Spleen (tissue), 11 donors: ENCODE measurements at regions not wholly inside any gene's neighbourhood (a gene's known extent, or its start where the extent isn't known, plus 50 kb on each side); places are given as distances from the start of the nearest gene placed in this dataset.
"Not testable (repeated sequence)": the region's sequence is repeated elsewhere in the genome, so short reads cannot be mapped to it uniquely, and the experiment has no call there.

ENCODE experiments used
- DNase-seq: peaks from one replicate; pipeline ENCODE4 v3.0.0-alpha.2; 2020
- H3K27ac ChIP-seq, 8 donors: fragments of 200-600 bp; sonication (generic) in 7 of 8; 1 replicate in 4 of 8; 2 replicates in 4 of 8; pipeline versions ENCODE4 v1.5.0 to v1.8.0; 2016 to 2021; ENCODE audit warnings: inconsistent platforms in 4 of 8, mild to moderate bottlenecking in 4 of 8, moderate library complexity in 1 of 8
- H3K27me3 ChIP-seq, 7 donors: fragments of 200-600 bp; sonication (generic) in 6 of 7; replicated peaks in 1 of 7; 1 replicate in 4 of 7; 2 replicates in 3 of 7; pipeline versions ENCODE4 v1.5.0 to v1.8.0; 2016 to 2021; ENCODE audit warnings: inconsistent platforms in 3 of 7, mild to moderate bottlenecking in 1 of 7
- H3K36me3 ChIP-seq, 6 donors: fragments of 200-600 bp; sonication (generic) in 5 of 6; 1 replicate in 4 of 6; 2 replicates in 2 of 6; pipeline versions ENCODE4 v1.5.0 to v1.8.0; 2016 to 2021; ENCODE audit warnings: inconsistent platforms in 2 of 6
- H3K4me1 ChIP-seq, 6 donors: fragments of 200-600 bp; sonication (generic) in 5 of 6; 1 replicate in 3 of 6; 2 replicates in 3 of 6; pipeline versions ENCODE4 v1.5.0 to v1.8.0; 2016 to 2021; ENCODE audit warnings: inconsistent platforms in 3 of 6
- H3K4me3 ChIP-seq, 8 donors: fragments of 200-600 bp; sonication (generic) in 7 of 8; 1 replicate in 4 of 8; 2 replicates in 4 of 8; pipeline versions ENCODE4 v1.5.0 to v1.8.0; 2016 to 2021; ENCODE audit warnings: inconsistent platforms in 4 of 8, mild to moderate bottlenecking in 4 of 8, moderate library complexity in 2 of 8
- H3K9me3 ChIP-seq, 8 donors: fragments of 200-600 bp; sonication (generic) in 7 of 8; 1 replicate in 4 of 8; 2 replicates in 4 of 8; pipeline versions ENCODE4 v1.5.0 to v1.8.0; 2016 to 2021; ENCODE audit warnings: inconsistent platforms in 4 of 8
- CTCF ChIP-seq, 11 experiments: fragments of 200-600 bp in 7 of 11; fragments of 450-650 bp in 4 of 11; sonication (generic) in 4 of 11; IDR thresholded peaks in 8 of 11; conservative IDR thresholded peaks in 3 of 11; 1 replicate in 7 of 11; 2 replicates in 4 of 11; pipeline versions ENCODE4 v1.4.0 to v1.8.0; 2016 to 2021; ENCODE audit warnings: antibody characterized with exemption in 11 of 11, inconsistent platforms in 4 of 11, mild to moderate bottlenecking in 1 of 11
- POLR2A ChIP-seq, 3 donors: fragments of 450-650 bp; IDR thresholded peaks; one replicate each; pipeline ENCODE4 v1.5.1; 2017; ENCODE audit warnings: antibody characterized with exemption in 3 of 3, mild to moderate bottlenecking in 1 of 3
- POLR2AphosphoS5 ChIP-seq, 3 donors: sonication (generic); formaldehyde crosslinking; IDR thresholded peaks; one replicate each; pipeline ENCODE4 v1.5.1; 2017; ENCODE audit warnings: antibody characterized with exemption in 3 of 3
- WGBS, 5 donors: extraction: QIAGEN DNeasy Blood & Tissue Kit in 3 of 5; methylation state at CpG; one replicate each; pipeline versions ENCODE4 v1.1.5 to v1.1.7; 2013 to 2018; 5-methylcytosine and 5-hydroxymethylcytosine counted together
- intact Hi-C: fragments of 100-400 bp; cut with DNase I; formaldehyde crosslinking; loops from one replicate; pipeline ENCODE4 v1.15.0; 2023; ENCODE audit warnings: low total_unique reads
- donor health status: healthy with polysubstance abuse.
- donor health status: DM: no; HTN: no; CAD: no; lungs with moderate emphysema.
- donor health status: DM: no; HTN: no; CAD: no.
- donor health status: Bipolar disorder and iron deficiency.
- donor health status: healthy.
- donor health status: DM: no; HTN: no; CAD: no.
- donor health status: DM: yes; HTN: yes; CAD: no.

DNA sequence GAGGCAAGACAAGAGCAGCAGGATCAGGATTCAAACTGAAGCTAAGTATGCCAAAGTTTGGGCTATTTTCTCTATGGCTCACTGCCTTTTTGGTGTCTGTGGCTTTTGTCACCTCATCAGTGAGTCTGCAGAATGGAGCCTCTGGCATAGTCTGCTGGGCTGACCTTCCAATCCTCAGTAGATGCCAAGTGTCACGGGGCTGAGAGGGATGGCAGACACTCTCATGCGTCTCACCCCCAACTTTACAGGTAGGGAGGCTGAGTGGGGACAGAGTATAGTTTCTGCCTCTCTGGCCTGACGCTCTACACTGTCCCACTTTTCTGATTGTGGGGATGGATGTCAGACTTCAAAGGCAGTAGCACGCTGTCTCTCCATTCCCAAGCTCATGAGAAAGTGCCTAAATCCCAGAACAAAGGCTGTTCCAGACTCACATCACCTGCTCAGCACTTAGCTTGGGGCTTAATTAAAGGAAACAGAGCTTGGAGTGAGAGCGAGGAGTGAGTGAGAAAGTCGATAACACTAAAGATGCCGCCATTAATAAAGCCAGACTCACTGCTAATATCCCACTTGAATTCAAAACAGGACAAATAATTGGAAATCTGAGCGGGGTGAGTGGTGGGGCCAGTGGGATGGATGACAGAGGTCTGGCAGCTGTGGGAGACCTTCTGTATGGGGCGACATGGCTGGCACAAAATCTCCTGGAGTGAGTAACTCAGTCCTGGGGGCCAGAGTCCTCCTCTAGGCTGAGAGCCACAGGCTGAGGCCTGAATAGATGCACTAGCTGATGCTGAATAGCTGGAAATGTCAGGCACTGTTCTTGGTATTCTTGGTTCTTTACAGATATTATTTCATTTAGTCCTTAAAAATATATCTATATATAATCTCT, 78.4 kb upstream of the MRPS22 start:
- TF ChIP-seq CTCF (IDR thresholded peaks at IDR 0.05 in 8 of 11, conservative IDR thresholded peaks at IDR 0.05 in 3 of 11): no peak
- TF ChIP-seq POLR2AphosphoS5 (IDR thresholded peaks at IDR 0.05): no peak
- no peak for TF ChIP-seq POLR2A (IDR thresholded peaks at IDR 0.05)
- intact Hi-C loops: no loop called here
- Histone ChIP-seq H3K36me3 (no peaks in the 10 kb centered on the region), H3K4me1 (no peaks in the 10 kb centered on the region), H3K4me3 (no peak overlapping the region), H3K27ac (no peak overlapping the region), H3K27me3 (no peaks in the 10 kb centered on the region), H3K9me3 (peaks cover 0 to under 1% (median 0%) of the 10 kb centered on the region in 8 donors)
- WGBS, 5 donors: 80 to 91% (median 85%) methylated on average over 9 of the region's 9 CpGs
- DNase-seq: peak; percentile 32

GRCh38 chr3:139267300-139268246, 76.2 kb upstream of the MRPS22 start:
- H3K27me3 ChIP-seq: no peaks in the 10 kb centered on the region
- no peaks in the 10 kb centered on the region for H3K4me1 ChIP-seq
- 74 to 82% (median 81%) methylated on average over 7 of the region's 7 CpGs for WGBS, 5 donors
- no peak overlapping the region for H3K27ac ChIP-seq
- H3K9me3 ChIP-seq: peaks cover 0 to 8% (median 0%) of the 10 kb centered on the region in 8 donors
- peak; percentile 33 for DNase-seq
- H3K36me3 ChIP-seq: no peaks in the 10 kb centered on the region
- intact Hi-C loops: no loop called here
- H3K4me3 ChIP-seq: no peak overlapping the region
- TF ChIP-seq CTCF (IDR thresholded peaks at IDR 0.05 in 8 of 11, conservative IDR thresholded peaks at IDR 0.05 in 3 of 11): no peak
- no peak for TF ChIP-seq POLR2A (IDR thresholded peaks at IDR 0.05)
- TF ChIP-seq POLR2AphosphoS5 (IDR thresholded peaks at IDR 0.05): no peak

GRCh38 chr3:139269984-139270383, 73.8 kb upstream of the MRPS22 start:
- peak; percentile 19 for DNase-seq
- TF ChIP-seq POLR2AphosphoS5 (IDR thresholded peaks at IDR 0.05): no peak
- intact Hi-C loops: no loop called here
- H3K27ac ChIP-seq: no peak overlapping the region
- no peaks in the 10 kb centered on the region for H3K27me3 ChIP-seq
- no peaks in the 10 kb centered on the region for H3K36me3 ChIP-seq
- H3K4me1 ChIP-seq: no peaks in the 10 kb centered on the region
- H3K4me3 ChIP-seq: no peak overlapping the region
- peaks cover 0 to 8% (median 0%) of the 10 kb centered on the region in 8 donors for H3K9me3 ChIP-seq
- 76 to 92% (median 89%) methylated on average over 2 of the region's 2 CpGs for WGBS, 5 donors

DNA sequence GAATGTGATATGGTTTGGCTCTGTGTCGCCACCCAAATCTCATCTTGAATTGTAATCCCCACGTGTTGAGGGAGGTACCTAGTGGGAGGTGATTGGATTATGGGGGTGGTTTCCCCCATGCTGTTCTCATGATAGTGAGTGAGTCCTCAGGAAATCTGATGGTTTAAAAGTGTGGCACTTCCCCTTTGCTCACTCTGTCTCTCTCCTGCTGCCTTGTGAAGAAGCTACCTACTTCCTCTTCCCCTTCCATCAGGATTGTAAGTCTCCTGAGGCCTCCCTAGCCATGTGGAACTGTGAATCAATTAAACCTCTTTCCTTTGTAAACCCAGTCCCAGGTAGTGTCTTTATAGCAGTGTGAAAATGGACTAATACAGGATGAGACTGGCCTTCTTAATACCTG, 73.2 kb upstream of the MRPS22 start:
- H3K9me3 ChIP-seq, H3K4me1 ChIP-seq, DNase-seq, intact Hi-C loops, H3K36me3 ChIP-seq, H3K4me3 ChIP-seq, H3K27ac ChIP-seq, H3K27me3 ChIP-seq: not testable (repeated sequence)
- WGBS, 5 donors: 39 to 89% (median 75%) methylated on average over 2 of the region's 2 CpGs
